ENCODE measurements at regions not wholly inside any gene's neighbourhood (a gene's known extent, or its start where the extent isn't known, plus 50 kb on each side); places are given as distances from the start of the nearest gene placed in this dataset.
A peak's percentile ranks its signal among the peaks of the same experiment; 100 is the strongest.

DNA sequence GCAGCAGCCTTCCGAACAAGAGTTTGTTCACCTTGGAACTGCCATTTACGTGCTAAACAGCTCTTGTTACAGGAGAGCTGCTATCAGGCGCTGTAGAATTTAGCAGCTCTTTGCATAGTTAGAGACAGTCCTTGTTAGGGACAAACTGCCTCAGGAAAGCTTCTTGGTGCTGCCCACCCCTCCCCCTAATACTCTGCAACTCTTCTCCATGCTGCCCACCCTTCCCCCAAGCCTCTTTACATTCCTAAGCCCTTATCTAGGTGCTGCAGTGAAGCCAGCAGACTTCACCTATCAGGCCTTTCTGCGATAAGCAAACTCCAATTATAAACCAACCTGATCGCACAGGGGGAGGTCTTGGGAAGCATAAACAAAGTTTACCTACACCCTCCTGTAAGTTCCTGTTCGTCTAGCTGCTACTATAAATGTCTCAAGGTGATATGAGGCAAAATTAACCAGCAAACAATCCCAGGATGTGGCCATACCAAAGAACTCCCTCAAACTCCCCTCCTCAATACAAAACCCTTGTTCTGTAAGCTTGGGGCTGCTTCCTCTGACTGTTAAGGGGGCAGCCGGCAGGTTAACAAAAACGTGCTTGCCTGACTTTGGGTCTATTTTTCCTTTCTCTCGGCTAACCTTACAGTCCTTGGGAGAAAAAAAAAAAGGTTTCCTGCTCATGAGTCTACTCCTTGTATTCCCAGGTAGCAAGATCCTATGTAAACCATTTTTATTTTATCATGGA lies 74.0 kb upstream of the GC start:
- Histone ChIP-seq H3K4me2 (ENCODE audit: low read length) (no peak overlapping the region), H3K27me3 (ENCODE audit: insufficient read depth, low read length) (no peaks in the 10 kb centered on the region), H3K9me3 (ENCODE audit: control insufficient read depth in 1 of 2, insufficient read depth in 1 of 2, low read depth in 1 of 2, low read length in 2 of 2) (peaks cover 3 to 17% of the 10 kb centered on the region in 2 experiments; a peak in 1 of 4 replicates), H3K4me3 (replicated peaks in 1 of 2; ENCODE audit: low read depth in 1 of 2, low read length in 2 of 2) (no peak overlapping the region), H3K9me2 (ENCODE audit: insufficient read depth) (no peaks in the 10 kb centered on the region), H4K20me1 (ENCODE audit: insufficient read depth) (no peaks in the 10 kb centered on the region), H3K4me1 (ENCODE audit: control insufficient read depth in 1 of 2, insufficient read depth in 2 of 2, low read length in 2 of 2) (no peaks in the 10 kb centered on the region), H3K9ac (ENCODE audit: low read length) (no peak overlapping the region), H3K36me3 (ENCODE audit: control insufficient read depth in 1 of 2, insufficient read depth in 2 of 2, low read length in 2 of 2) (no peaks in the 10 kb centered on the region), H3K79me2 (ENCODE audit: insufficient read depth, low read length) (no peaks in the 10 kb centered on the region), H2AFZ (ENCODE audit: low read depth, low read length, poor library complexity, severe bottlenecking) (no peak overlapping the region), H3K27ac (ENCODE audit: low read depth, low read length) (no peak overlapping the region)
- ATAC-seq (no peak), DNase-seq (ENCODE audit: low read depth, low spot score) (no peak)
- TF ChIP-seq YY1 (IDR thresholded peaks at IDR 0.05; ENCODE audit: extremely low read depth, insufficient replicate concordance, low read depth, low read length) = no peak
- no peak for TF ChIP-seq ZFX (IDR thresholded peaks at IDR 0.05)
- no peak for TF ChIP-seq CBX3 (IDR thresholded peaks at IDR 0.05; ENCODE audit: low read depth)
- no peak for TF ChIP-seq ZNF274 (IDR thresholded peaks at IDR 0.05; ENCODE audit: low read depth, low read length)
- TF ChIP-seq POLR2A (IDR thresholded peaks at IDR 0.05; ENCODE audit: borderline replicate concordance, extremely low read depth, insufficient read depth, insufficient read length) = no peak
- TF ChIP-seq RAD21 (IDR thresholded peaks at IDR 0.05; ENCODE audit: low read depth) = no peak
- no peak for TF ChIP-seq EGR1 (IDR thresholded peaks at IDR 0.05; ENCODE audit: low read depth)
- TF ChIP-seq EZH2 (IDR thresholded peaks at IDR 0.05) = no peak
- no peak for TF ChIP-seq EZH2phosphoT487 (IDR thresholded peaks at IDR 0.05; ENCODE audit: borderline replicate concordance)
- intact Hi-C loops (cut with micrococcal nuclease) = no loop called here
- ChIA-PET POLR2A (no interaction called here), RAD21 (ENCODE audit: low non-redundant PET in 1 of 2, low total read pairs in 2 of 2, uncharacterized antibody in 2 of 2, unreplicated experiment in 2 of 2) (no interaction called here), CTCF (no interaction called here)
- BruUV-seq (replicated peaks) = no TSS peak

DNA sequence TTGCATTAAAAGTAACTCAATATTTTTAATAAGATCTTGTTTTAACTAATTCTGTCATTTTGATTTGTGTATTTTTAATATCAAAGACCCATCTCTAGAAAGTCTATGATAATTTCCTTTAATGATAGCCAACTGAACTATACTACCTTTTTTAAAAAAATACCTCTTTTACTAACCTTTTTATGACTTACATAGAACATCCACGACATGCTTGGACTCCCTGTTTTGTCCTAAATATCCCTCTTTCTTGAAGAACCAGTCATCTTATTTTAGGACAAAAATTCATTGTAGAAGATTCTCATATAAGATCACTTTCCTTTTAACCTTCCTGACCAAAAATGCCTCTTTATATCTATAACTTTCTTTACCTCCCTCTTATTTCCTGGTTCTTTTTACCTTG lies 76.8 kb upstream of the GC start:
- H3K27me3 ChIP-seq (ENCODE audit: insufficient read depth, low read length) = no peaks in the 10 kb centered on the region
- H3K4me3 ChIP-seq (replicated peaks in 1 of 2; ENCODE audit: low read depth in 1 of 2, low read length in 2 of 2) = no peak overlapping the region
- no peaks in the 10 kb centered on the region for H3K79me2 ChIP-seq (ENCODE audit: insufficient read depth, low read length)
- H3K27ac ChIP-seq (ENCODE audit: low read depth, low read length) = no peak overlapping the region
- H3K9me3 ChIP-seq (ENCODE audit: control insufficient read depth in 1 of 2, insufficient read depth in 1 of 2, low read depth in 1 of 2, low read length in 2 of 2) = peaks cover 10 to 25% of the 10 kb centered on the region in 2 experiments; a peak in 2 of 4 replicates
- ATAC-seq (no peak), DNase-seq (ENCODE audit: low read depth, low spot score) (peak; percentile 19)
- no peaks in the 10 kb centered on the region for H3K36me3 ChIP-seq (ENCODE audit: control insufficient read depth in 1 of 2, insufficient read depth in 2 of 2, low read length in 2 of 2)
- TF ChIP-seq JUND (IDR thresholded peaks at IDR 0.05) (no peak), POLR2A (IDR thresholded peaks at IDR 0.05; ENCODE audit: borderline replicate concordance, extremely low read depth, insufficient read depth, insufficient read length) (no peak), CBX3 (IDR thresholded peaks at IDR 0.05; ENCODE audit: low read depth) (no peak), EZH2phosphoT487 (IDR thresholded peaks at IDR 0.05; ENCODE audit: borderline replicate concordance) (no peak), FOSL1 (IDR thresholded peaks at IDR 0.05; ENCODE audit: low read depth) (no peak), TCF7L2 (IDR thresholded peaks at IDR 0.05; ENCODE audit: borderline replicate concordance, extremely low read depth, insufficient read depth, insufficient read length) (no peak), CEBPB (IDR thresholded peaks at IDR 0.05; ENCODE audit: low read depth) (no peak), SRF (IDR thresholded peaks at IDR 0.05; ENCODE audit: low read depth) (no peak)
- TF ChIP-seq, protein P1, sequence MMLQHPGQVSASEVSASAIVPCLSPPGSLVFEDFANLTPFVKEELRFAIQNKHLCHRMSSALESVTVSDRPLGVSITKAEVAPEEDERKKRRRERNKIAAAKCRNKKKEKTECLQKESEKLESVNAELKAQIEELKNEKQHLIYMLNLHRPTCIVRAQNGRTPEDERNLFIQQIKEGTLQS (IDR thresholded peaks at IDR 0.05) = no peak
- H3K4me2 ChIP-seq (ENCODE audit: low read length) = no peak overlapping the region
- H3K4me1 ChIP-seq (ENCODE audit: control insufficient read depth in 1 of 2, insufficient read depth in 2 of 2, low read length in 2 of 2) = no peaks in the 10 kb centered on the region
- intact Hi-C loops (cut with micrococcal nuclease) = loop anchor here (10.0 kb wide), 1 partner anchor 926 kb away; no protein-coding TSS in a partner anchor
- H2AFZ ChIP-seq (ENCODE audit: low read depth, low read length, poor library complexity, severe bottlenecking) = no peak overlapping the region
- ChIA-PET RAD21 (ENCODE audit: low non-redundant PET in 1 of 2, low total read pairs in 2 of 2, uncharacterized antibody in 2 of 2, unreplicated experiment in 2 of 2) (no interaction called here), CTCF (no interaction called here), POLR2A (no interaction called here)
- no peaks in the 10 kb centered on the region for H3K9me2 ChIP-seq (ENCODE audit: insufficient read depth)
- no peaks in the 10 kb centered on the region for H4K20me1 ChIP-seq (ENCODE audit: insufficient read depth)
- H3K9ac ChIP-seq (ENCODE audit: low read length) = no peak overlapping the region
- no TSS peak for BruUV-seq (replicated peaks)

All from HCT116 (cell line).